Inflammatory macrophage treated with lipopolysaccharide for 4 hours (primary cell): ENCODE measurements at regions not wholly inside any gene's neighbourhood (a gene's known extent, or its start where the extent isn't known, plus 50 kb on each side); places are given as distances from the start of the nearest gene placed in this dataset.

Source experiments
- DNase-seq: peaks from one replicate; pipeline ENCODE4 v3.0.0-alpha.2; 2020

DNA sequence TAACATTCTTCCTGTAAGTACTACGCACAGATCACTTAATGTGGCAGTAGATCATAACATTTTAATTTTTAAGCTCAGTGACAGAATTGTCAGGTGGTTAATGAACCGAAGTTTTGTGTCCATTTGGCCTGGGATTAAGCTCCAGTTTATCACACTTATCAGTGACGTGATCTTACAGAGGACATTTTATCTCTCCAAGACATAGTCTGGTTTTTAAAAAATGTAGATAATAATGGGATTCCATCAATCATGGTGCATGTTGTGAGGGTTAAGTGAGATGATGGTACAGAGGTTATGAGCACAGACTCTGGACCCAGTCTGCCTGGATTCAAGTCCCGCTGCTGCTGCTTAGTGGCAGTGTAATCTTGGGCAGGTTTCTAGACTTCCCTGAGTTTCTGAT is 66.0 kb upstream of the ZFAND5 start:
- no peak for DNase-seq

DNA sequence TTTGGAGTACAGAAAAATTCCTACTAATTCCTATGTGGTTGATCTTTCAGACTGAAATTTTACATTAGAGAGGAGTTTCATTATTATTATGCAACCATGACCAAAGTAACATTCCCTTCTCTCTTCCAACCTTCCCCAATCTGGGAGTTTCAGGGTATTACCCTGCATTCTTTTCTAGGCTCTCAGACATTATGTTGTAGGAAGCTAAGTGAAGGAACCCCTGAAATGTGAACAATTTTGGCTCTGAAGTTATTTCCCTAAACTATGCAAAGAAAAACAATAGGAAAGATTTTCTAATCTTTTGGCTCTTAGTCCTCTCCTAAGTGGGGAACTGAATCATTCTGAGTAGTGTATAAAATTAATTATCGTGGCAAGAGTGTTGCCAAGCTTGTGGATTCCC is 63.3 kb upstream of the ZFAND5 start:
- no peak for DNase-seq

DNA sequence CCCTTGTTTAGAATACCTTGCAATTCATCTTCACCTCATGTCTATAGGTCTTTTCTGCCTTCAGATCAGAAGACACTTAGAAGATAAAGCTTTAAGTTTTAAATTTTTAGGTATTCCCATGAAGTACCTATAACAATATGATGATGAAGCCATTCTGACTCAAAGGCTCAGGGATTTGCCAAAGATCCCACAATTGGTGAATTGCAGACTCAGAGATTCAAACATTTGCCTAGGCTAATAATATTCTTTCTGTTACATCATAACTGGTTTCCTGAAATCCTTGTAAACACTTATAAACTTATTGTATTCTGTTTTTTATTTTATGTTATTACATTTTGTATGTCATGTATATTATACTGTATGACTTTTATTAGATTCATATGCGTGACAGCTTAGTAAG is 62.8 kb upstream of the ZFAND5 start:
- no peak for DNase-seq

DNA sequence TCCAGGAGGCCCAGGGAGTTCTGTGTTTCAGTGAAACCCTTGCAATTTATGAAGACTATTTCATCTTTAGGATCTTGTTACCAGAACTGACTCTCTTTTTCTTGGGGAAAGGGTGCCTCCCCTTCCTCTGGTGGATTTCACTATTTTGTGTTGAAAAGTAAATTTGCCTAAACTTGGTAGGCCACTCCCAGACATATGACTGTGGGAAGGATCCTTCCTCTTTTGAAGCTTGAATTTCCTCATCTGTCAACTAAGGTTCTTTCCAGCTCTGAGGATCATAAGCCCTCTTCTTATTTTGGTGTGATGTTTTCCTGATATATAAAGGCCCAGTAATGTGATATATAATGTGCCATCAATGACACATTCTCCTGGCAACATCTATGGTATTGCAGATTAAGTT is 59.1 kb upstream of the ZFAND5 start:
- DNase-seq: peak; percentile 96

DNA sequence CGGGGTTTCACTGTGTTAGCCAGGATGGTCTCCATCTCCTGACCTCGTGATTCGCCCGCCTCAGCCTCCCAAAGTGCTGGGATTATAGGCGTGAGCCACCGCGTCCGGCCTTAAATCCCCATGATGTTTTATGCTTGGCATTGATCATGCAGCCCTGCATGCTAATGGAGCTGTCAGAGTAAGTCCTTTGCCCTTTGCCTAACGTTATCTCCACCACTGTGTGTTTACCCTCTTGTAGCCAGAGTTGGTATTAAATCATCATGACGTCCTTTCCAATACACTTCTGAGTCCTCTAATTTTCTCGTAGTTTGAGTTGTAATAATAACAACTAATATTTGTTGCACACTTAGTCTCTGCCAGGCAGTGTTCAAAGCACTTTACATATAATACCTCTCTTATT is 57.2 kb upstream of the ZFAND5 start:
- no peak for DNase-seq

DNA sequence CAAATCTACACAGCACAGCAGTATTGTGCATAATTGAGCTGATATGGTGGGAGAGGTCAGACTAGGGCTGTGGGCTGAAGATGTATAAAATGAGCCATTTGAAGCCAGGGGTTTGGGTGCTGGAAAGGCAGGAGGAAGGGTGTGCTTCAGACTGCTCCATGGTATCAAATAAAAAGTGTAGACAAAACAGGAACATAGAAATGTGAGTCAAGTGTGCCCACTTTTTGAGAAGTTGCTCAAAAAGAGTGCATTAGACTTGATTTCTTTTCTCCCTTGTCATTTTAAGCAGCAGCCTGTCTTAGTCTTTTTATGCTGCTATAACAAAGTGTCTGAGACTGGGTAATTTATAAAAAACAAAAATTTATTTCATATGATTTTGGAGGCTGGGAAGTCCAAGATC is 55.8 kb upstream of the ZFAND5 start:
- DNase-seq: peak; percentile 48

DNA sequence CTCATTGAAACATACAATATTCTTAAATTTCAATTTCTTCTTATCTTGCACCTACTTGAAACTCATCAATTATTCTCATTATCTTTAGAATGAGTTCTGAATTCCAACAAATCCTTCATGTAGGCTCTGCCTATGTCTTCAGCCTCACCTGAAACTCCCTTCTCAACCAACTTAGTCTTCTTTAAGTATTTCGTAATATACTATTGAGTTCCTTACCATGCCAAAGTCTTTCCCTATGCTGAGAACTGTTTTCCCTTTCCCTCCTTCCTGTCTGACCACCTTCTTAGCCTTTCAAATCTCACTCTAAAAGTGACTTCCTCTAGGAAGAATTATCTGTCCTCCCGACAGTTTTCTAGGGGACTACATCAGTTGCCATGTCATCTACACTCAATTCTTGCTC is 50.9 kb upstream of the ZFAND5 start:
- no peak for DNase-seq

DNA sequence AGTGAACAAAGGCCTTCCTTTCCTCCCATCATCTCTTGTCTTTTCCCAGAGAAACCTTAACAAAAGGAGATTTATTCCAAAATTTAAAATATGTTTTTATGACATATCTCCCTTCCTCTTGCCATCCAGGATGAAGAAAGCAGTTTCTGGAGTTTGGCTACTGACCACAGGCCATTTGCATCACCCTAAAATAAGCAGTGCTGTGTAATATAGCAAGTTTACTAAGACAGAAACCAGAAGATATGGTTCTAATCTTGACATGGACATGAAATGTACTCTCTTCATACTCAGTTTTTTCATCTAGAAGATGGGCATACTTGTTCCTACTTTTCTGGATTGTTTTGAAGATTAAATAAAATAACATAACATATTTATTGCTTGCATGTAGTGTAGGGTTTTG is 50.2 kb upstream of the ZFAND5 start:
- peak; percentile 31 for DNase-seq
